ENCODE measurements at regions not wholly inside any gene's neighbourhood (a gene's known extent, or its start where the extent isn't known, plus 50 kb on each side); places are given as distances from the start of the nearest gene placed in this dataset.
"Not testable (repeated sequence)": the region's sequence is repeated elsewhere in the genome, so short reads cannot be mapped to it uniquely, and the experiment has no call there.

DNA sequence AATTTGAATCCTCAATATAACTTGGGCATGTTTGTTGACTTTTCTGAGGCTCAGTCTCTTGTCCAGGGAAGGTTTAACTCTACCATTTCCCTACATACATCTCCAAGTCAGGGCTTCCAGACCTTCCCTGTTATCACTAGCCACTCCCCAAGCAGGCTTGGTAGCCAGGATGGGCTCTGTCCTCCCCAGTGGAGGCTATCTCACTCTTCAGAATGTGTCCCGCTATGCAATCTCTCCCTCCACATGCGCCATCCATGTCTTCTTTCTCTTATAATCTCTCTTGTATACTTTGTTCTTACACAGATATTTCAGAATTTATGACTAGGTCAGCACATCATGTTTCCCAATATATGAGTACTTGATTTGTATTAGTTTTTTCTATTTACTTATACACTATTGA, 310.4 kb downstream of the HGF start:
- no peaks in the 10 kb centered on the region for H3K79me2 ChIP-seq (ENCODE audit: insufficient read depth, low read depth)
- no peaks in the 10 kb centered on the region for H3K27me3 ChIP-seq (ENCODE audit: insufficient read depth, low read depth)
- H3K27ac ChIP-seq = no peak overlapping the region
- H4K20me1 ChIP-seq (ENCODE audit: insufficient read depth) = no peaks in the 10 kb centered on the region; the same call in 1 of the 2 replicates
- TF ChIP-seq, protein P1, sequence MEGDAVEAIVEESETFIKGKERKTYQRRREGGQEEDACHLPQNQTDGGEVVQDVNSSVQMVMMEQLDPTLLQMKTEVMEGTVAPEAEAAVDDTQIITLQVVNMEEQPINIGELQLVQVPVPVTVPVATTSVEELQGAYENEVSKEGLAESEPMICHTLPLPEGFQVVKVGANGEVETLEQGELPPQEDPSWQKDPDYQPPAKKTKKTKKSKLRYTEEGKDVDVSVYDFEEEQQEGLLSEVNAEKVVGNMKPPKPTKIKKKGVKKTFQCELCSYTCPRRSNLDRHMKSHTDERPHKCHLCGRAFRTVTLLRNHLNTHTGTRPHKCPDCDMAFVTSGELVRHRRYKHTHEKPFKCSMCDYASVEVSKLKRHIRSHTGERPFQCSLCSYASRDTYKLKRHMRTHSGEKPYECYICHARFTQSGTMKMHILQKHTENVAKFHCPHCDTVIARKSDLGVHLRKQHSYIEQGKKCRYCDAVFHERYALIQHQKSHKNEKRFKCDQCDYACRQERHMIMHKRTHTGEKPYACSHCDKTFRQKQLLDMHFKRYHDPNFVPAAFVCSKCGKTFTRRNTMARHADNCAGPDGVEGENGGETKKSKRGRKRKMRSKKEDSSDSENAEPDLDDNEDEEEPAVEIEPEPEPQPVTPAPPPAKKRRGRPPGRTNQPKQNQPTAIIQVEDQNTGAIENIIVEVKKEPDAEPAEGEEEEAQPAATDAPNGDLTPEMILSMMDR (conservative IDR thresholded peaks at IDR 0.05; ENCODE audit: low read depth, low read length) = no peak
- H3K4me3 ChIP-seq (IDR thresholded peaks at IDR 0.05; ENCODE audit: insufficient read depth, low read depth, low read length) = no peak overlapping the region
- no peak overlapping the region for H3K4me2 ChIP-seq
- no peak overlapping the region for H2AFZ ChIP-seq (ENCODE audit: low read depth)
- no peaks in the 10 kb centered on the region for H3K4me1 ChIP-seq (ENCODE audit: low read depth, poor library complexity, severe bottlenecking)
- H3K9ac ChIP-seq = no peak overlapping the region
- no peaks in the 10 kb centered on the region for H3K36me3 ChIP-seq (ENCODE audit: insufficient read depth)

DNA sequence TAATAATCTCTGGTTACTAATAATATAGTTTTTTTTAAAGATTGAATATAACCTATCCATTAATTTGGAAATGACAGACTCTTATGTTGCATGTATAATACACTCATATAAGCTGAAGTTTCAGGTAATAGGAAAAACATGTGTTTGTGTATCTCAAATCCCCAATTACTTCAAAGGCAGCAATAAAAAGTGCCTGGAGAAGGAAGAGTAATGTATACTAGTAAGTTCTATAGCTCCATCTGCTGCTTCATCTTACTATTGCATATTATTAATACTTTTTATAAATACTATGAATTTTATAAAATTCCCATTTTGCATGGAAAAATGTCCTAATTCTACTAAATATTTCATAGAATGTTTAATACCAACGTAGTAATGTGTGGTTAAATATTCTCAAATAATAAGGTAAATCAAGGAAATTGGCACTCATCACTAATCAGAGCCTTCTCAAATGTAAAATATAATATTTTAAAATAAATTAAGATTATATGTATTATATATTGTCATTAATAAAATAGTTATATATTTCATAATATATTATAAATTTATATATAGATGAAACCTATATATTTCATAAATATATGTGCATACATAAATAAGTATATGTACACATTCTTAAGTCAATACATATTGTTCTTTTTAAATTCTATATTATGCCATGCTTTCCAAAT, 311.9 kb downstream of the HGF start:
- no peaks in the 10 kb centered on the region for H3K4me1 ChIP-seq (ENCODE audit: low read depth, poor library complexity, severe bottlenecking)
- TF ChIP-seq, protein P1 (conservative IDR thresholded peaks at IDR 0.05; ENCODE audit: low read depth, low read length) = peak; percentile 72
- no peaks in the 10 kb centered on the region for H3K79me2 ChIP-seq (ENCODE audit: insufficient read depth, low read depth)
- no peak overlapping the region for H3K9ac ChIP-seq
- no peaks in the 10 kb centered on the region for H3K27me3 ChIP-seq (ENCODE audit: insufficient read depth, low read depth)
- no peak overlapping the region for H3K4me2 ChIP-seq
- H4K20me1 ChIP-seq (ENCODE audit: insufficient read depth) = no peaks in the 10 kb centered on the region; the same call in 1 of the 2 replicates
- no peak overlapping the region for H3K27ac ChIP-seq
- no peaks in the 10 kb centered on the region for H3K36me3 ChIP-seq (ENCODE audit: insufficient read depth)
- H3K4me3 ChIP-seq (IDR thresholded peaks at IDR 0.05; ENCODE audit: insufficient read depth, low read depth, low read length) = no peak overlapping the region
- no peak overlapping the region for H2AFZ ChIP-seq (ENCODE audit: low read depth)

DNA sequence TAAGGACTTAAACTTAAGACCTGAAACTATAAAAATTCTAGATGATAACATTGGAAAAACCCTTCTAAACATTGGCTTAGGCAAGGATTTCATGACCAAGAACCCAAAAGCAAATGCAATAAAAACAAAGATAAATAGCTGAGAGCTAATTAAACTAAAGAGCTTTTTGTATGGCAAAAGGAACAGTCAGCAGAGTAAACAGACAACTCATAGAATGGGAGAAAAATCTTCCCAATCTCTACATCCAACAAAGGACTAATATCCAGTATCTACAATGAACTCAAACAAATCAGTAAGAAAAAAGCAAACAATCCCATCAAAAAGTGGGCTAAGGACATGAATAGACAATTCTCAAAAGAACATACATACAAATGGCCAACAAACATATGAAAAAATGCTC, 316.1 kb downstream of the HGF start:
- not testable (repeated sequence) for H3K4me1 ChIP-seq (ENCODE audit: low read depth, poor library complexity, severe bottlenecking); H3K4me3 ChIP-seq (IDR thresholded peaks at IDR 0.05; ENCODE audit: insufficient read depth, low read depth, low read length); H3K79me2 ChIP-seq (ENCODE audit: insufficient read depth, low read depth); H2AFZ ChIP-seq (ENCODE audit: low read depth); H3K4me2 ChIP-seq; H3K36me3 ChIP-seq (ENCODE audit: insufficient read depth); H3K27me3 ChIP-seq (ENCODE audit: insufficient read depth, low read depth); H4K20me1 ChIP-seq (ENCODE audit: insufficient read depth); H3K9ac ChIP-seq; H3K27ac ChIP-seq

DNA sequence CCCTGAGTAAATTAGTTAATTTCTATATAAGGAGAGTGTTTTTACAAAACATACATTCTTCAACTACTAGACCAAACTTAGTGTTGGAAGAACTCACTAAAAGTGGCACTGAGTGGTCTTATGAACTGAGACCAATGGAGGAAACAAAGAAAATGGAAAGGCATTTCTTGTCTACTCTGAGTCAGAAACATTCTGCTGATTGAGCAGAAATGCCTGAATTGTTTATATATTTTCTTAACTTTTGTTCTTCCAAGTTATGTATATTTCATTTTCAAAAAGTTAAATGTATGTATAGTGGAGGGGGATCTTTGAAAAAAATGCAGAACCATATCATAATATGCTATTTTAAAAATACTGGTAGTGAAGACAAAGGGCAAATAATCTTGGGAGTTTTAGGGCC, 320.7 kb downstream of the HGF start:
- TF ChIP-seq, protein P1 (conservative IDR thresholded peaks at IDR 0.05; ENCODE audit: low read depth, low read length) = no peak
- H3K4me1 ChIP-seq (ENCODE audit: low read depth, poor library complexity, severe bottlenecking) = no peaks in the 10 kb centered on the region
- H2AFZ ChIP-seq (ENCODE audit: low read depth) = no peak overlapping the region
- no peaks in the 10 kb centered on the region for H3K27me3 ChIP-seq (ENCODE audit: insufficient read depth, low read depth)
- no peaks in the 10 kb centered on the region for H3K79me2 ChIP-seq (ENCODE audit: insufficient read depth, low read depth)
- H3K4me3 ChIP-seq (IDR thresholded peaks at IDR 0.05; ENCODE audit: insufficient read depth, low read depth, low read length) = no peak overlapping the region
- H4K20me1 ChIP-seq (ENCODE audit: insufficient read depth) = no peaks in the 10 kb centered on the region
- no peak overlapping the region for H3K9ac ChIP-seq
- H3K36me3 ChIP-seq (ENCODE audit: insufficient read depth) = no peaks in the 10 kb centered on the region
- no peak overlapping the region for H3K4me2 ChIP-seq
- no peak overlapping the region for H3K27ac ChIP-seq

DNA sequence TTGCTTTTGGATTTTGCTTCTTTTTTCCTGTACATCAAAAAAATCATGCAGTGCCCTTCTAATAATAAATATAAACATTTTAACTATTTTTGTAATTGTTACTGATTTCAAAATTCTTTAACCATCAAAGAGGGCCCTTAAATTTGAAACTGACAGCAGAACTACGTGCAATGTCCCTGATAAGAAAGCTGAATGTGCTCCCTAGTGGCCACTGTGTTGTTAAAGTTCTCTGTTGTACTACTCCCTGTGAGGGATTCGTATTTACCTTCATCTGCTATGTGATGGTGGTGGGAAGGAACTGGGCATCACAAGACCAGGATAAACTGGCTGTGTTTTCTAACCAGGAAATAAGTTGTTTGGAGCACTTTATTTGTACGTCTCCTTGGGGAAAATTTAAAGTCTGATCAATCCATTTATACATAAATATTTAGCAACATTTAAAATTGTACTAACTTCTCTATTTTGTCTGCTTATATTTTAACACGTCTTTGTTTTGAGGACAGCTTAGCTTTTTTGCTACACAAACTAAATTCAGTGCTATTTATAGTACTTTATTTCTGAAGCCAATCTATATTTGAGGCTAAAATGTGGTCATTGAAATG, 322.4 kb downstream of the HGF start:
- H3K36me3 ChIP-seq (ENCODE audit: insufficient read depth) = no peaks in the 10 kb centered on the region
- H3K4me3 ChIP-seq (IDR thresholded peaks at IDR 0.05; ENCODE audit: insufficient read depth, low read depth, low read length) = no peak overlapping the region
- no peaks in the 10 kb centered on the region for H3K4me1 ChIP-seq (ENCODE audit: low read depth, poor library complexity, severe bottlenecking)
- no peak overlapping the region for H2AFZ ChIP-seq (ENCODE audit: low read depth)
- H3K79me2 ChIP-seq (ENCODE audit: insufficient read depth, low read depth) = no peaks in the 10 kb centered on the region
- no peaks in the 10 kb centered on the region for H3K27me3 ChIP-seq (ENCODE audit: insufficient read depth, low read depth)
- no peak overlapping the region for H3K9ac ChIP-seq
- no peak overlapping the region for H3K4me2 ChIP-seq
- H4K20me1 ChIP-seq (ENCODE audit: insufficient read depth) = no peaks in the 10 kb centered on the region
- TF ChIP-seq, protein P1 (conservative IDR thresholded peaks at IDR 0.05; ENCODE audit: low read depth, low read length) = peak; percentile 32; the same call in 1 of the 2 replicates
- H3K27ac ChIP-seq = no peak overlapping the region

Data from KMS-11 (cell line).